Astrocyte of the spinal cord (primary cell): ENCODE measurements at regions not wholly inside any gene's neighbourhood (a gene's known extent, or its start where the extent isn't known, plus 50 kb on each side); places are given as distances from the start of the nearest gene placed in this dataset.

Experiments used
- DNase-seq: peaks from one replicate; pipeline ENCODE4 v3.0.0; 2011; ENCODE audit warnings: low read depth, low spot score
- H3K4me3 ChIP-seq: 2 replicates; pipeline ENCODE4 v1.5.1; 2011; ENCODE audit warnings: low read depth, mild to moderate bottlenecking, low read length, moderate library complexity
- CTCF ChIP-seq: IDR thresholded peaks from 2 replicates; pipeline ENCODE4 v1.5.1; 2012; ENCODE audit warnings: low read depth, mild to moderate bottlenecking, low read length, inconsistent platforms
- in situ Hi-C: cut with HindIII; loops from 2 replicates; pipeline ENCODE4 v1.10.0; 2017; ENCODE audit warnings: low sequenced_read_pairs

GRCh38 chr3:84439476-84439875 is 519.3 kb upstream of the CADM2 start:
- TF ChIP-seq CTCF, result no peak
- H3K4me3 ChIP-seq, result no peak overlapping the region
- no peak for DNase-seq
- in situ Hi-C loops, result no loop called here

DNA sequence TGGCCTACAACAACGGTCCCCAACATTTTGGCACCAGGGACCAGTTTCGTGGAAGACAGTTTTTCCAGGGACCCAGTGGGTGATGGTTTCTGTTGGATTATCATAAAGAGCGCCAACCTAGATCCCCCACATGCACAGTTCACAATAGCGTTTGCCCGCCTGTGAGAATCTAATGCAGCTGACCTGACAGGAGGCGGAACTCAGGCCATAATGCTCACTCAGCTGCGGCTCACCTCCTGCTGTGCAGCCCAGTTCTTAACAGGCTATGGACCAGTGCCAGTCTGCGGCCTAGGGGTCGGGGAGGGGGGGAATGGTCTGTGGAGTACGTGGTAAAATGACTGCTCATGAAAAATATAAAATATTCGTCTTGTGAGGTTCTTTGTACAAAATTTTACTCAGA is 518.5 kb upstream of the CADM2 start:
- in situ Hi-C loops, result no loop called here
- no peak for TF ChIP-seq CTCF
- H3K4me3 ChIP-seq, result no peak overlapping the region
- peak; percentile 2 for DNase-seq

GRCh38 chr3:84442533-84442932 is 516.3 kb upstream of the CADM2 start:
- peak; percentile 10 for DNase-seq
- in situ Hi-C loops, result no loop called here
- no peak for TF ChIP-seq CTCF
- no peak overlapping the region for H3K4me3 ChIP-seq

DNA sequence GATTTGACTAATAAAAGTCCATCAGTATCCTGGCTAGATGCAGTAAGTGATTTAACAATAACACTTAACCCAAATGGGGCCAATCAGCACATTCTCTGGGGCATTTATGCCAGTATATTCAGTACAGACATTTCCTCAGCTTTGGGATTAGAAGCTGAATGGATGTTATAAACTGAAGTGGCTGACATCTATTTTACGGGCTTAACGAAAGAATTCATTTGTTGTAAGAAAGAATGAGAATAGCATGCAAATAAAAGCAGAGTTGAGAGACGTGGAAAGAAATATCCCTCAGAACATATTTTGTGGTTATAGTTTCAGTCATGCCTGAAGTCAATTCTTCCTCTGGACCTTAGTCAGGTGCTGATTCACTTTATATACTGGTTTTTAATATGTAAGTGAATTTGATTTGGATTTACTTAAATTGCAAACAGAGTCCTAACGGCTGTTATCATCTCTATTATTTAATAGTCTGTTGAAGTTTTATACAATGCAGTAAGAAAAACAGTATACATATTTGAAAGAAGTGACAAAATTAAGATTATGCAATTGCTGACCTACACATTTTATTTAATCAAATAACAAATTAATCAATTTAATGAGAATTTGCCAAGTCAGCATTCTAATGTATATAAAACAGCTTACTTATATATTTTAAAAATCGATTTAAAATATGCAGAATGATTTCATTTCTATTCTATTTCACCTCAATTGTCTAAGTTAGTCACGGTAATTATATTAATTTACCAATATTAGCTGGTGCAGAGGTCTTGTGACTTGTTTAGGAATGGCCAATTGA is 513.9 kb upstream of the CADM2 start:
- in situ Hi-C loops, result no loop called here
- no peak for TF ChIP-seq CTCF
- DNase-seq, result no peak
- no peak overlapping the region for H3K4me3 ChIP-seq

GRCh38 chr3:84487296-84487695 is 471.5 kb upstream of the CADM2 start:
- DNase-seq, result no peak
- in situ Hi-C loops, result no loop called here

GRCh38 chr3:84504761-84505160 is 454.0 kb upstream of the CADM2 start:
- no peak for DNase-seq
- in situ Hi-C loops, result no loop called here
- no peak for TF ChIP-seq CTCF
- no peak overlapping the region for H3K4me3 ChIP-seq

More at GRCh38 chr3:84487296-84487695, 471.5 kb upstream of the CADM2 start:
- no peak for TF ChIP-seq CTCF
- no peak overlapping the region for H3K4me3 ChIP-seq
